ENCODE measurements at regions not wholly inside any gene's neighbourhood (a gene's known extent, or its start where the extent isn't known, plus 50 kb on each side); places are given as distances from the start of the nearest gene placed in this dataset.

DNA sequence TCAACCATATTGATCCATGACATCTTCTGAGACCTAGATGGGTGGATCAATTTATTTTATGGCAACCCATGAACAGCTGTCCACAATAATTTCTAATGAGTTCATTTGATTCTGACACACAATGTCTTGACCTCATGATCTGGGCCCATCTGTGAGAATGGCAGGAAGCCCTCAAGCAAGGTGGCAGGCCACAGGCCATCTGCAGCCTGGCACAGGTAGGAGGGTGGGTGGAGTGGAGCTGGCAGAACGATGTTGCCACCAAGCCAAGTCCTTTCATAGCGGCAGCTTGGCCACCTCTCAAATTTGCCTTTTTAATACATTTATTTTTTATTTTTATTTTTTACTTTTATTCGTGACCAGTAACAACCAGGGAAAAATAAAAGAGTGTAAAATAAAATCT, 1181.6 kb upstream of the SORCS1 start:
- no peaks in the 10 kb centered on the region for H3K4me1 ChIP-seq (ENCODE audit: control insufficient read depth, insufficient read depth, low read length)
- no peaks in the 10 kb centered on the region for H4K20me1 ChIP-seq (ENCODE audit: insufficient read depth, low read length)
- CTCF ChIA-PET = interaction anchor here (0.5 kb wide), 1 partner anchor 1721 kb away, joined by 3 read pairs; no protein-coding TSS in a partner anchor
- dilution Hi-C loops (cut with HindIII; ENCODE audit: low sequenced_read_pairs, unreplicated experiment) (no loop called here), intact Hi-C loops (cut with micrococcal nuclease) (no loop called here), in situ Hi-C loops (cut with MboI; ENCODE audit: low sequenced_read_pairs) (no loop called here)
- no peak overlapping the region for H3K4me3 ChIP-seq (ENCODE audit: insufficient read depth, low read depth, low read length)
- H2BK20ac ChIP-seq (ENCODE audit: low read depth, low read length) = no peak overlapping the region
- no TSS peak for BruUV-seq (replicated peaks)
- no peak overlapping the region for H2AFZ ChIP-seq (replicated peaks; ENCODE audit: low read length, poor library complexity)
- no peak overlapping the region for H3K9ac ChIP-seq (ENCODE audit: low read depth, low read length)
- no peak overlapping the region for H2BK5ac ChIP-seq (ENCODE audit: low read depth, low read length, poor library complexity, severe bottlenecking)
- no peak overlapping the region for H3K18ac ChIP-seq (ENCODE audit: low read depth, low read length)
- no peak overlapping the region for H4K5ac ChIP-seq (ENCODE audit: low read depth, low read length)
- no peaks in the 10 kb centered on the region for H3K36me3 ChIP-seq (ENCODE audit: control insufficient read depth, insufficient read depth, low read length)
- no peaks in the 10 kb centered on the region for H3K27me3 ChIP-seq (ENCODE audit: control insufficient read depth, insufficient read depth, low read length)
- H2AK5ac ChIP-seq (ENCODE audit: low read depth, low read length) = no peak overlapping the region
- peaks cover 2% of the 10 kb centered on the region; the same call in 1 of the 2 replicates for H3K9me3 ChIP-seq (ENCODE audit: control insufficient read depth, insufficient read depth, low read length)
- DNase-seq (no peak), ATAC-seq (ENCODE audit: low read depth) (no peak)
- H2BK15ac ChIP-seq (ENCODE audit: low read depth, low read length) = no peak overlapping the region
- no peak overlapping the region for H2BK120ac ChIP-seq (ENCODE audit: low read depth, low read length)
- WGBS, 2 experiments (ENCODE audit: extremely low coverage in 2 of 2, insufficient read length in 1 of 2) = no CpG with 5 or more reads among the region's 3 CpGs
- no peak overlapping the region for H3K56ac ChIP-seq (ENCODE audit: extremely low read depth, insufficient read depth, low read length)
- H4K8ac ChIP-seq (ENCODE audit: low read depth in 2 of 2, low read length in 2 of 2) = no peak overlapping the region
- no peak for TF ChIP-seq RAD21 (IDR thresholded peaks at IDR 0.05; ENCODE audit: low read length)
- no peak for TF ChIP-seq MAFK (IDR thresholded peaks at IDR 0.05; ENCODE audit: low read depth, low read length)
- no peak overlapping the region for H3K14ac ChIP-seq (replicated peaks; ENCODE audit: low read depth, low read length)
- no peak overlapping the region for H3K4ac ChIP-seq (ENCODE audit: low read depth, low read length)
- H3K4me2 ChIP-seq (ENCODE audit: low read depth, low read length) = no peak overlapping the region
- no peak overlapping the region for H4K91ac ChIP-seq (ENCODE audit: insufficient read depth, low read depth, low read length)
- no peak overlapping the region for H2AK9ac ChIP-seq (replicated peaks; ENCODE audit: low read depth, low read length, poor library complexity)
- no peaks in the 10 kb centered on the region for H3K9me1 ChIP-seq (ENCODE audit: insufficient read depth, low read length)
- POLR2A ChIA-PET (ENCODE audit: unreplicated experiment) = no interaction called here
- no peaks in the 10 kb centered on the region for H3K79me1 ChIP-seq (ENCODE audit: low read depth in 1 of 2, low read length in 2 of 2)
- H3K23ac ChIP-seq (ENCODE audit: low read depth, low read length) = no peak overlapping the region
- H3K27ac ChIP-seq (ENCODE audit: insufficient read depth, low read length) = no peak overlapping the region

All from IMR-90 (cell line).